Bronchial epithelial cell (primary cell): ENCODE measurements at regions not wholly inside any gene's neighbourhood (a gene's known extent, or its start where the extent isn't known, plus 50 kb on each side); places are given as distances from the start of the nearest gene placed in this dataset.

ENCODE experiments used
- DNase-seq: peaks from one replicate; pipeline ENCODE4 v3.0.0-alpha.2; 2010; ENCODE audit warnings: low read depth
- FAIRE-seq: peaks from 2 replicates; lab custom pipeline; 2011; peaks lifted over from hg19 to GRCh38; lab: Jason Lieb, UNC
- H3K27me3 ChIP-seq: 2 replicates; pipeline ENCODE4 v1.5.1; 2011; ENCODE audit warnings: low read length; ENCODE audit not compliant: control insufficient read depth, insufficient read depth
- H3K36me3 ChIP-seq: 2 replicates; pipeline ENCODE4 v1.5.1; 2011; ENCODE audit warnings: low read length; ENCODE audit not compliant: control insufficient read depth, insufficient read depth
- H3K4me3 ChIP-seq: 2 replicates; pipeline ENCODE4 v1.5.1; 2011; ENCODE audit warnings: mild to moderate bottlenecking, low read depth, low read length, control low read depth
- TF ChIP-seq, protein P1 (sequence below): IDR thresholded peaks from 2 replicates; pipeline ENCODE4 v1.5.1; 2011; ENCODE audit warnings: mild to moderate bottlenecking, moderate library complexity, low read length, control low read depth, inconsistent platforms; ENCODE audit not compliant: insufficient read depth, severe bottlenecking

DNA sequence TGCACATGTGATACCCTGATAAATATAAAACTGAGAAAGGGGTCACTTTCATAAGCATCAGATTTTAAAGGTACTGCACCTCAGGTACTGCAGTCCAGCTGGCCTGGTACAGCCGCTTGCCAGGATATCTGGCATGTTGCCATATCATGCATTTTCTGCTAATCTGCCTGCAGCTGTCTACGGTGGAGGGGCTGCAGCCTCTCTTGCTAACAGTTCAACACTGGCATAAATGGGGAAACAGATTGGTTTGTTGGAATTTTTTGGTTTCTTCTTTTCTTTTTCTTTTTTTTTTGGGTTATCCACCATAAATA, 71.5 kb downstream of the MIS18A start:
- Histone ChIP-seq H3K4me3 (no peak overlapping the region), H3K36me3 (no peaks in the 10 kb centered on the region), H3K27me3 (no peaks in the 10 kb centered on the region)
- TF ChIP-seq, protein P1, sequence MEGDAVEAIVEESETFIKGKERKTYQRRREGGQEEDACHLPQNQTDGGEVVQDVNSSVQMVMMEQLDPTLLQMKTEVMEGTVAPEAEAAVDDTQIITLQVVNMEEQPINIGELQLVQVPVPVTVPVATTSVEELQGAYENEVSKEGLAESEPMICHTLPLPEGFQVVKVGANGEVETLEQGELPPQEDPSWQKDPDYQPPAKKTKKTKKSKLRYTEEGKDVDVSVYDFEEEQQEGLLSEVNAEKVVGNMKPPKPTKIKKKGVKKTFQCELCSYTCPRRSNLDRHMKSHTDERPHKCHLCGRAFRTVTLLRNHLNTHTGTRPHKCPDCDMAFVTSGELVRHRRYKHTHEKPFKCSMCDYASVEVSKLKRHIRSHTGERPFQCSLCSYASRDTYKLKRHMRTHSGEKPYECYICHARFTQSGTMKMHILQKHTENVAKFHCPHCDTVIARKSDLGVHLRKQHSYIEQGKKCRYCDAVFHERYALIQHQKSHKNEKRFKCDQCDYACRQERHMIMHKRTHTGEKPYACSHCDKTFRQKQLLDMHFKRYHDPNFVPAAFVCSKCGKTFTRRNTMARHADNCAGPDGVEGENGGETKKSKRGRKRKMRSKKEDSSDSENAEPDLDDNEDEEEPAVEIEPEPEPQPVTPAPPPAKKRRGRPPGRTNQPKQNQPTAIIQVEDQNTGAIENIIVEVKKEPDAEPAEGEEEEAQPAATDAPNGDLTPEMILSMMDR, result no peak
- no peak for FAIRE-seq
- no peak for DNase-seq

DNA sequence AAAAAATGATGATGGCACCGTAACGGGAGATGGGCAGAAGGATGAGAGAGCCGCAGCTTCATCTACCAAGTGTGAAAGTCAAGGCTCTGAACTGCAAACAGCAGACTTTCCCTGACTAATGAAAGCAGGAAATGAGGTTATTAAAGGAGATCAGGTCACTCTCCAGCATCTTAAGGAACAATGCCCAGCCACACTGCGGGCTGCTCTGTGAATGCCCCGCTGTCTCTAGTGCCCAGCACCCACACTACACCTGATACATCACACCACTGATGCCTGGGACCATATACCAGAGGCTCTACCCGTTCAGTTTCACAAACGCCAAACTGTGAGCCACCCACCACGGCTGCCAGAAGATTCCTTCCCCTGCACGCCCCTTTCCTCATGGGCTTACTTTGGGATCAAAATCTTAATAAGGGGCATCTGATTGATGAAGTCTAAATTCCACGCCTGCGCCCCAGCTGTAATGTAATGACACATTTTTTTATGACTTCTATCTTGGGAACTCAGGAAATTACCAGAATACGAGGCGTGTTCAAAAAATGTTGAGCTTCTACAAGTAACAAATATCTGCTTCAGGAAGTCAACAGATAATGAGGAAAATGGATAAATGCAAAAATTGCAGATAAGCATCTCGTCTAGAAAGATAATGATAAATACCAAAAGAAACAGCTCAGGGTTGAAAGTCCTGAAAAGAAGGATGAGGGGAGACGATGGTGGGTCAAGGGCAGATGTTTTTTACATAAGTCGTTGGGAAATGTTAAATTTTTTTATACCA, 72.0 kb downstream of the MIS18A start:
- FAIRE-seq (no peak), DNase-seq (no peak)
- TF ChIP-seq, protein P1, result no peak
- no peaks in the 10 kb centered on the region for H3K27me3 ChIP-seq
- H3K4me3 ChIP-seq, result no peak overlapping the region
- H3K36me3 ChIP-seq, result no peaks in the 10 kb centered on the region

DNA sequence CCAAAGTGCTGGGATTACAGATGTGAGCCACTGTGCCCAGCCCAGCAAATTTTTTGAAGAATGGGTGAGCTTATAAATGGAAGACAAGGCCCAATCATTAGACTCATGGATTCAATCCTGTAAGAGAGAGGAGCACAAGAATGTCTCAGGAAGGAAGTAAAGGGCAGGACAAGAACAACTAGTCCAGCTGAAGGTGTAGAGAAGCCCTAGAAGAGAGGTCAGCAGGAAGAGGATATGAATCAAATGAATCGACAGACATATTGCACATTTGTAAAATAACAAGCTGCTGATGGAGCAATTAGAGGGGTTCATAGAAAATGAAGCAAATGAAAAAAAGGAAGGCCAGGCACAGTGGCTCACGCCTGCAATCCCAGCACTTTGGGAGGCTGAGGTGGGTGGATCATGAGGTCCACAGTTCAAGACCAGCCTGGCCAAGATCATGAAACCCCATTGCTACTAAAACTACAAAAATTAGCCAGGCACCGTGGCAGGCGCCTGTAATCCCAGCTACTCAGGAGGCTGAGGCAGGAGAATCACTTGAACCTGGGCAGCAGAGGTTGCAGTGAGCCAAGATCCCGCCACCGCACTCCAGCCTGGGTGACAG, 74.9 kb downstream of the MIS18A start:
- H3K4me3 ChIP-seq, result no peak overlapping the region
- DNase-seq (no peak), FAIRE-seq (no peak)
- H3K27me3 ChIP-seq, result no peaks in the 10 kb centered on the region
- no peaks in the 10 kb centered on the region for H3K36me3 ChIP-seq
- TF ChIP-seq, protein P1, result no peak

DNA sequence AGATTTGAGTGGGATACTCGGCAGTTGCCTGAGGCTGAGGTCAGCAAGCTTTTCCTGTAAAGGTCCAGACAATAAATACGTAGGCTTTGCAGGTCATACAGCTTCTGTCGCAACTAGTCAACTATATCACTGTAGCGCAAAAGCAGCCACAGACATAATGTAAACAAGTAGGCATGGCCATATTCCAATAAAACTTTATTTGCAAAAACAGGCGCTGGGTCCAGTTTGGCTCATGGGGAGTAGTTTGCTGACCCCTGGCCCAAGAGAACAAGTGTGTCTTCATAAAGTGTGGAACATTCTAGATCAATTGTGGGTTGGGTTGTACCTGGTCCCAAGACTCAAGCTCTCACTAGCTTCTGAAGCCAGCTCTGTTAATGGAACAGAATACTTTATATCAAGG, 78.8 kb downstream of the MIS18A start:
- TF ChIP-seq, protein P1, result no peak
- FAIRE-seq, result no peak
- no peaks in the 10 kb centered on the region for H3K27me3 ChIP-seq
- no peaks in the 10 kb centered on the region for H3K36me3 ChIP-seq
- H3K4me3 ChIP-seq, result no peak overlapping the region
- DNase-seq, result no peak

DNA sequence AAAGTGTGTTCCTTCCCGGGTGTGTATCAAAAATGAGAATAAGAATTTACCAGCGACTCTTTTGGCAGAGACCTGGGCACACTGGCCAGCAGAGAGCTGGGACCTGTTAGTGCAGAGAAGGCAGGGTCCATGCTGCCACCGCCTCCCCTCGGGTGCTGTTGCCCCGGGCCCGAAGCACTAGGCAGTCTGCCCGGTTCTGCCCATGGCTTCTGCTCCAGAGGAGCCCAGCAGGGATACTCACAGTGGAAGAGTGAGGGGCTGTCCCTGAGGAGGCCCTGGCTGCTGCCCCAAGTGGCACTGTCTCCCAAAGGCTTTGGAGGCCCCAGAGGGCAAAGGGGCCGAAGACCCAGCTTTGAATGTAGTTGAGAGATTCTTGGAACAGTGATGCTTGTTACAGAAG, 80.5 kb downstream of the MIS18A start:
- no peak for DNase-seq
- TF ChIP-seq, protein P1, result no peak
- H3K4me3 ChIP-seq, result no peak overlapping the region
- H3K27me3 ChIP-seq, result no peaks in the 10 kb centered on the region
- FAIRE-seq, result no peak
- H3K36me3 ChIP-seq, result no peaks in the 10 kb centered on the region
